Hematopoietic multipotent progenitor cell treated with erythropoietin and hydrocortisone succinate and interleukin-3 and kit ligand, for 4 days (in vitro differentiated cells): ENCODE measurements at regions not wholly inside any gene's neighbourhood (a gene's known extent, or its start where the extent isn't known, plus 50 kb on each side); places are given as distances from the start of the nearest gene placed in this dataset.
"Not testable (repeated sequence)": the region's sequence is repeated elsewhere in the genome, so short reads cannot be mapped to it uniquely, and the experiment has no call there.

Experiments
- DNase-seq: peaks from one replicate; pipeline ENCODE4 v3.0.0-alpha.2; 2015

GRCh38 chr4:27894951-27895350, 1034.3 kb downstream of the STIM2 start:
- no peak for DNase-seq

GRCh38 chr4:27908356-27908755, 1047.7 kb downstream of the STIM2 start:
- DNase-seq: no peak

- no peak for DNase-seq
These were observed 1049.6 kb downstream of the STIM2 start for GRCh38 chr4:27910227-27910626.

- no peak for DNase-seq
These were observed 1050.4 kb downstream of the STIM2 start for GRCh38 chr4:27911047-27911446.

GRCh38 chr4:27913738-27914137, 1053.1 kb downstream of the STIM2 start:
- no peak for DNase-seq

- no peak for DNase-seq
These were observed 1055.2 kb downstream of the STIM2 start for GRCh38 chr4:27915822-27916221.

GRCh38 chr4:27916452-27917184, 1056.0 kb downstream of the STIM2 start:
- no peak for DNase-seq

GRCh38 chr4:27917381-27917780, 1056.7 kb downstream of the STIM2 start:
- DNase-seq: no peak

- DNase-seq: no peak
These were observed 1060.6 kb downstream of the STIM2 start for GRCh38 chr4:27921231-27921630.

- DNase-seq: no peak
These were observed 1068.3 kb downstream of the STIM2 start for GRCh38 chr4:27928761-27929540.

- DNase-seq: no peak
These were observed 1069.7 kb downstream of the STIM2 start for GRCh38 chr4:27930291-27930690.

GRCh38 chr4:27930976-27931375, 1070.3 kb downstream of the STIM2 start:
- DNase-seq: no peak

GRCh38 chr4:27931584-27931983, 1070.9 kb downstream of the STIM2 start:
- DNase-seq: no peak

GRCh38 chr4:27934871-27935270, 1074.2 kb downstream of the STIM2 start:
- DNase-seq: no peak

- DNase-seq: no peak
These were observed 1086.2 kb downstream of the STIM2 start for GRCh38 chr4:27946799-27947198.

- DNase-seq: no peak
These were observed 1086.7 kb downstream of the STIM2 start for GRCh38 chr4:27947302-27947701.

GRCh38 chr4:27964095-27964494, 1103.5 kb downstream of the STIM2 start:
- no peak for DNase-seq

GRCh38 chr4:27966664-27967063, 1106.0 kb downstream of the STIM2 start:
- DNase-seq: no peak

- no peak for DNase-seq
These were observed 1112.4 kb downstream of the STIM2 start for GRCh38 chr4:27973056-27973455.

- no peak for DNase-seq
These were observed 1113.1 kb downstream of the STIM2 start for GRCh38 chr4:27973700-27974099.

GRCh38 chr4:27974339-27974738, 1113.7 kb downstream of the STIM2 start:
- DNase-seq: no peak

- not testable (repeated sequence) for DNase-seq
These were observed 1114.2 kb downstream of the STIM2 start for GRCh38 chr4:27974881-27975280.

GRCh38 chr4:27978427-27979109, 1117.9 kb downstream of the STIM2 start:
- DNase-seq: not testable (repeated sequence)

- no peak for DNase-seq
These were observed 1124.9 kb downstream of the STIM2 start for GRCh38 chr4:27985522-27985921.
